ENCODE measurements at regions not wholly inside any gene's neighbourhood (a gene's known extent, or its start where the extent isn't known, plus 50 kb on each side); places are given as distances from the start of the nearest gene placed in this dataset.
"Not testable (repeated sequence)": the region's sequence is repeated elsewhere in the genome, so short reads cannot be mapped to it uniquely, and the experiment has no call there.

DNA sequence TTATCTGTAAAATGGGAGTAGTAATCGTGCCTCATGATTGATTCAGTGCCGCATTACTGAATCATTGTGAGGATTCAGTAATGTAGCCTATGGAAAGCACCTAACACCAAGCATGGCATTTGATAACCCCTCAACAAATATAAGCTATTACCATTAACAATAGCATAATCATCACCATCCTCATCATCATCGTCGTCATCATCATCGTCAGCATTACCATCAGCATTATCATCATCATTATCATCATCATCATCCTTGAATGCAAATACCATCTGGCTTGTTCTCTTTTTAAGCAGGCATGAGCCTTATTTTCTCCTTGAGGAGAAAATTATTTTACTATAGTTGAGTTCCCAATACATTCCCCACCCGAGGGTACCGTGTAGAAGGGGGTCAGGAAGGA lies 115.4 kb upstream of the PTPRG start:
- DNase-seq, result no peak

DNA sequence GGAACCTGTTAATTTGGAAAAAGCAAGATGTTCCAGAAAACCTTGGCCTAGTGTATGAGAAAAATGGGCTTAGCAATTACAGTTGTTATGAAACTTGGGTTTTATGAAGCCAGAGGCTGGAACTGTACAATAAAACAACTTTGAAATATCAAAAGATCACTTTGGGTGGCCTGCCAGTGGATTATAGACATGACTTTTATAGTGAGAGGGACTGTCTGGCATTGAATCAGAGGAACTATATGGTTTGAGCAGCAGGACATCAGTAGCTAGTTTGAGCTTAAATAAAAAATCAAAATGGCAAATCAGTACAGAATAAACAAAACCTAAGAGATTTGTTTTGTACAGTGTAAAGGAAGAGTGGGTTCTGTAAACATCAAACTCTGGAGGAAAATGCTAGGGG lies 115.0 kb upstream of the PTPRG start:
- DNase-seq, result no peak

DNA sequence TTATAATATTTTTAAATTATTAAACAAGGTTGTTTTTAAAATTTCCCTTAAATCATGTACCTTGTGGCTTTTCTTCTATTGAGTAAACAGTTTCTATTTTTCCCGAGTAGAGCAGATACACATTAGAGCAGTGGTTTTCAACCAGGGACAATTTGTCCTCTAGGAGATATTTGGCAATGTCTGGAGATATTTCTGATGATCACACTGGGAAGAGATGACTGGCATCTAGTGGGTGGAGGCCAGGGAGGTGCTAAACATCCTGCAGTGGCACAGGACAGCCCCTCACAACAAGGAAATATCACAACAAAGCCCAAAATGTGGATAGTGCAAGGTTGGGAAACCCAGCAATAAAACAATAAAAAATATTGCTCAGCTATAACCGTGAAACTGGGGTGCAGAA lies 113.0 kb upstream of the PTPRG start:
- DNase-seq, result no peak

DNA sequence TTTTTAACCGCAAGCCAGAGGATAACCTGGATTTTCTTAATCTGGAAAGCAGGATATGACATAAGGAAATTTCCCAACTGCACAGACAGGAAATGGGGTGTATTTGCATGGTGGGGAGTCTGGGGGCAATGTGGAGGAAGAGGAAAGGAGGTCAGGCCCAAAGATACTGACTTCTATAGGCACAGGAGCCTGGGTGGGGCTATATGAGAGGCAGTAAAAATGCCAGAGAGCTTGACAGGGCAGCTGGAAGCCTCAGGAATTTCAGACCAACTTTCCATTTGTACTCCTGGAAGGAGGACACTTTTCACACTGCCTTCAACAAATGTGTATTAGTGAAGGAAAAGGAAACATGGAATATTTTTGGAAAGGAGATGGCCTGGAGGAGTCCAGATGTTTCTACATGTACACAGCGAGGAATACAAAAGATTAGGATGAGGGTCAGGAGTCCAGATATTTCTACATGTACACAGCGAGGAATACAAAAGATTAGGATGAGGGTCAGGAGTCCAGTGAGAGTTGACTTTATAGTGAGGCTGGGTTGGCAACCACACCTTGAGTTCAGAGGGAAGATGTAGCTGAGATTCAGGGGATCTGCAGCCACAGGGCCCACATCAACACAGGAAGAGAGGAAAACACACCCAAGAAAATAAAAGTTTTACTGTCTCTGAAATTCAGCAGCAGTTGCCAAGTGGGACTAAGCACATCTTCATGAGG lies 111.9 kb upstream of the PTPRG start:
- DNase-seq, result no peak

DNA sequence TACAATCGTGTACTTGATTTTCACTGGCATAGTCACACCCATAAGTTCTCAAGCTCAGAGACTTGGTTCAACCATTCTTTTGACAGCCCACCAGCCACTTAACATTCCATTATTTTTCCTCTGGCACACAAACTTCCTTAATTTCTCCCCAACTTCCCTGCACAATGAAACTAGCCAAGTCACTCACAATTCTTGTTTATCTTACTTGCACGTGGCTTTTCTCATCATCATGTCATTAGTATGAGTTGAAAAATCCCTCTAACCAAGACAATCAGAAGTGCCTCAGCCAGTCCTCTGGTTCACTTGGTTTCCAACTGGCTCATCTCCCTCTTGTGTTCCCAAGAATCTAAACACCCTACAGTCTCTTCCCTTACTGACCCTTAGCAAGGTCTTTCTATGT lies 110.5 kb upstream of the PTPRG start:
- no peak for DNase-seq

DNA sequence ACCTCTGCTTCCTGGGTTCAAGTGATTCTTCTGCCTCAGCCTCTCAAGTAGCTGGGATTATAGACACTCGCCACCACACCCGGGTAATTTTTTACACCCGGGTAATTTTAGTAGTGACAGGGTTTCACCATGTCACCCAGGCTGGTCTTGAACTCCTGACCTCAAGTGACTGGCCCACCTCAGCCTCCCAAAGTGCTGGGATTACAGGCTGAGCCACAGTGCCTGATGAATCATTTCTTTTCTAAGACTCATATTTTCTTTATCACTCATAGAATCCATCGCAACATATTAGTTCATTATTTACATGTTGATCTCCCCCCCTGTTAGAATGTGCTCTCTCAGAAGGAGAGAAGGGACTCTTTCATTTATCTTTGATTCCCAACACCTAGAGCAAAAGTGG lies 109.5 kb upstream of the PTPRG start:
- no peak for DNase-seq

DNA sequence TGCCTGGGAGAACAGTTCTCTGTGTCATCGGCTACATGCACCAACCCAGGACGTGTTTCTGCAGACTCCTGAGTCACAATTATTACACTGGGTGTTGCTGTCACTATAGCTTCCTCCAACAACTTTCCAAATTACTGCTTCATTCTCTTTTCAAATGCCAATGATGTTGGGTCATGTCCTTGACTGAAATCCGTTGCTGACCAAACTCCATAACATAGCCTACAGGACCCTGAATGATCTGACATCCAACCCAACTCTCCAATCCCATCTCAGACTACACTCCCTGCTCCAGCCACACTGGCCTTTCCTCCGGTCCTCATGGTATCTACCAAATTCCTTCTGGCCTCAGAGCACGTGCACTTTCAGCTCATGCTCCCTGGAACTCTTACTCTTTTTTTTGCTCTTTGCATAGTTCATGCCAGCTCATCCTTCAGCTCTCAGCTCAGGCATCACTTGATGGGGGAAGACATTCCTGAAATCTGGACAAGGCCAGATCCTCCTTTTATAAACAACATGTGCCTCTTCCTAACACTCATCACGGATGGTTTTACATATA lies 108.8 kb upstream of the PTPRG start:
- DNase-seq, result no peak

DNA sequence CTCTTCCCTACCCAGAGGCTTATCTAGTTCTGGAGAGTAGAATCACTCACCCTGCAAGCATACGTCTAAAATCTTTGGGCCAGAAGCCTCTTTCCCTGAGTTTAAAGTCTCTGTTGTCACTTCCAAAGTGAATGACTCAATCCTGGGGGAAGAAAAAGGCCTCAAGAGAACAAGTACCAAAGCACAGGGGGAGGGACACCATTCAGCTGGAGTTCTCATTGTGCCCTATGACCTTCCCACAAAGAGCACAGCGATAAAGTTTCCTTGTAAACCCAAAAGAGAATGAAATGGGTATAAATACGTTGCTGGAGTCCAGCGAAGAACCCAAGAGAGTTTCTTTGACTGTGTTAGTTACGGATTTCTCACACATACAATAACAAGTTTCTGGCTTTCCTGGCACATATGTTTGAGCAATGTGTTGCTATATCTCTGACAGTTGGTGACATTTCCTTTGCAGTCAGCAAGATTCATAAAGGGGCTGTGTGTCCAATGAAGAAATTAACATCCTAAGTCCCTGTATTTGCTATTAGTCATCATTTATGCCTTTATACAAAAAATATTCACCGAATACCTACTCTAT lies 107.3 kb upstream of the PTPRG start:
- no peak for DNase-seq

DNA sequence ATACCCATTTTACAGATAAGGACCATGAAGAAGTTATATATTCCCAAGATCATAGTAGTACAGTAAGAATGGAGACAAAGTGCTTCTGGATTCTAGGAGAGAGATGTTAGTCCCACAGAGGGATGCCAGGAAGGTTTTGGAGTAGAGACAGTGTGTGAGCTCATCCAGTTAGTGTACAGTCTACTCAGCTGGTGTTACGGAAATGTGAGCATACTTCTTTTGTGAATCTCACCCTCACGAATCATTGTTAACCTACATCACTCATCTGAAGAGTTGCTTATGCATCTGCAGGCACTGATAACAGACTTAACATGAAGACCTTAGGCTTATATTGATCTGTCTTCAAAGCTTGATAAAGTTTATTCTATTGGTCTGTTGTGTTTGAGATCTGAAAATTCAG lies 106.6 kb upstream of the PTPRG start:
- DNase-seq, result no peak

DNA sequence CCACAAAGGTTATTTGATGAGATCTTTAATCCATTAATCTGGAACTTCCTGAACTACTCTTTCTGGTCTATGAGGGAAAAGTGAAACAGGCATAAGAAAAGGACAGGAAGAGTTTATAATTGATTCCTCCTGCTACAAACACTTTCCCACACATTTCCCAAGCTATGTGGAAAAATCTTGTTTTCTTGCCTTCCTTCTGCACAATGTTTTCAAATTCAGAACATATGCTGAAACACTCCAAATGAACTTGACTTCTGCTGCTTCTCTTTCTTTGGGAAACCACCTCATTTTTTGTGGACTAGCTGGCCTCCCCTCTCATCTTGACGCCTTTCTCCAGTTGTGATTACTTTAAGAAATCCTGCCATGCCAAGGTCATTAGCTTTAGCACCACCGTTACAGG lies 100.7 kb upstream of the PTPRG start:
- no peak for DNase-seq

DNA sequence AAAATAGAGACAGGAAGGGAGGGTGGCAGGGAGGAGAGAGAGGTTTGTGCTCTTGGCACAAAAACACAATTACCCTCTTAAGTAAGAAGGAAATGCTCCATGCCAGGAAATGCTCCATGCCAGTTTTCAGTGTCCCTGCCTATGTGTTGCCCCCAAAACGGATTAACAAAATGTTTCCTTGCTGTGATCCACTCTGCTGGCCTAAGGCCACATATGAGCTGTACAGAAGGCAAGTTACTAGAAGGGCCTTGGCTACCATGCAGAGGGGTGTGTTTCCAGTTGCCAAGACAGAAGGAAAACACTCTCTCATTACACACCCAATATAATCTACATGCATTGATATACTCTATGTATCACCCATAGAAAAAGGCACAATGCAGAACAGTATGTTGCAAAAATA lies 98.2 kb upstream of the PTPRG start:
- no peak for DNase-seq

DNA sequence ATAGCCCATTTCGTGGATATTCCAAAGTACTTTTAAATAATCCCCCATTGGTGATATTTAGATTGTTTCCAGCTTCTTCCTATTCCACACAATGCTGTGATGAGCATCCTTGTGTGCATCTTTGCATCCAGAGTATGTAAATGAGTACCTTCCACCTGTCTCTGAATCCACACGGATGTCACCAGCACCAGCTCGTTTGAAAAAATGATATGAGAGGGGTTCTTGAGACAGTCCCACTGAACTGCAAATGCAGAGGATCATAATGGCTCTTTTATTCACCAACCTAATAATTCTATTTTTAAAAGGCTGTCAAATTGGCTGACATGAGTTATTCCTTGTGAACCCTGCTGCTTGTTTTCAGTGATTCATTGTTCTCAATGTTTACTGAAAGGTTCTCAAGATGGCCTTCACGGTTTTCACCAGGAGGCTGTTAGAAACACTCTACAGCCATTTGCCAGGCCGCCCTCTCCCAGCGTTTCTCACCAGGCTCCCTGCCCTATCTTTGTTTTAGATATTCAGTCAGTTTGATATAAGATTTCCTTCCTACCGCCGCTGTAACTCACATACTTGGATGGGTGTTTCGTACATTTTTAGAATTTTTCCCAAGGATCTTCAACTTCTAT lies 96.7 kb upstream of the PTPRG start:
- DNase-seq, result no peak

DNA sequence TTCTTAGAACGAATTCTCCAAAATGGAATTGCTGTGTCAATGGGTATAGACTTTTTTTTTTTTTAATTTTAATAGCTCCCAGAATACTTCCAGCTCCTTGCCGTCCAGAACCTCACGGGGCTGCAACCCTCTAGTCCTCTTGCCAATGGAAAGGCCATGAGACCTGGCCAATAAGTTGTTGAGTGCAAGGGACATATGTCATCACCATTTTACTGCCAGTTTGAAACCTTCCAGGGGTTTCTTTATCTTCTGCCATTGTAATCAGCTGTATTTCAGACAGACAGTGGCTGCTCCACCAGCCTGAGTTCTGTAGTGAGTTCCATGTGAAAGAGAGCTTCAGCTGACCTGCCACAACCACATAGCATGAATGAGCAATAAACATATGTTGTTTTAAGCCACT lies 95.0 kb upstream of the PTPRG start:
- no peak for DNase-seq

DNA sequence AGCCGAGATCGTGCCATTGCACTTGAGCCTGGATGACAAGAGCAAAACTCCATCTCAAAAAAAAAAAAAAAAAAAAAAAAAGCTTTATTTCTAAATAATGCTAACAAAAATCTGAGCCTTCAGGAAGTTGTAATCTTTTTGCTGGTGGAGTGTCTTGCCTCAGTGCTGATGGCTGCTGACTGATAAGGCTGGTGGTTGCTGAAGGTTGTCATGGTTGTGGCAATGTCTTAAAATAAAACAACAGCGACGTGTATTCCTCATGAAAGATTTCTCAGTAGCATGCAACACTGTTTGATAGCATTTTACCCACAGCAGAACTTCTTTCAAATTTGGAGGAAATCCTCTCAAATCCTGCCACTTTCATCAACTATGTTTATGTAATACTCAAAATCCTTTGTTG lies 77.4 kb upstream of the PTPRG start:
- no peak for DNase-seq

DNA sequence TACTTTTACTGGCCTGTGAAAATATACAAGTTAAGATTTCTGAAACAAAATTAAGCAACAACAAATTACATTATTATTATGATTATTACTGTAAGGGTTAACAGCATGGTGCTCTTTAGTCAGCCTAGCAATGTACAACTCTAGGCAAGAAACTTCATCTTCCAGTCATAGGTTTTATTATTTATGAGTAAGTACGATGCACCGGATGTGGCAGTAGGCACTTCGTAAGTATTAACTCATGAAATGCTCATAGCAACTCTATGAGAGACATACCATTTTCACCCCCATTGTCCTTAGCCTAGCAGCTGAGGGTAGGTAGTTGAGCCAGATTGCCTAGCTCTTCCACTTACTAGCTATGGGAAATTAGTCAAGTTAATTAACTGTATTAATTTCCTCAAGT lies 68.0 kb upstream of the PTPRG start:
- DNase-seq, result no peak

DNA sequence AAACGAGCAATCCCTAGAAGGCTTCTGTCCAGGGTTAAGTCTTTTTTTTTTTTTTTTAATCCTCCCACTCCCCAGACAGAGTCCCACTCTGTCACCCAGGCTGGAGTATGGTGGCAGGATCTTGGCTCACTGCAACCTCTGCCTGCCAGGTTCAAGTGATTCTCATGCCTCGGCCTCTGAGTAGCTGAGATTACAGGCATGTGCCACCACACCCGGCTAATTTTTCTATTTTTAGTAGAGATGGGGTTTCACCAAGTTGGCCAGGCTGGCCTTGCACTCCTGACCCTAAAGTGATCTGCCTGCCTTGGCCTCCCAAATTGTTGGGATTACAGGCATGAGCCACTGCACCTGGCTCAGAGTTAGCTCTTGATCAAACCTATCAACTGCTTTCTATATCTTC lies 67.1 kb upstream of the PTPRG start:
- not testable (repeated sequence) for DNase-seq

DNA sequence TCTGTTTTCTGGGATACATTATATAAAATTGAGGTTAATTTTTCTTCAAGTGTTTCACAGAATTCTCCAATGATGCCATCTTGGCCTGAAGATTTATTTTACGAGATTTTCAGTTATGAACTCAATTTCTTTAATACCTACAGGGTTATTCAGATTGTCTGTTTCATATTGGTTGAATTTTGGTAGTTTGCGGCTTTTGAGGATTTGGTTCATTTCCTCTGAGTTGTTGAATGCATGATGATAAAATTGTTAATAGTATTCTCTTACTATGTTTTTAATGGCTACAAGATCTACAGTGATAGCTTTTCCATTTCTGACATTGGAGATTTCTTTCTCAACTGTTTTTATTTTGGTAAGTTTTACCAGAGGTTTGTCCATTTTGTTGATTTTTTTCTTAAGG lies 63.9 kb upstream of the PTPRG start:
- DNase-seq, result no peak

DNA sequence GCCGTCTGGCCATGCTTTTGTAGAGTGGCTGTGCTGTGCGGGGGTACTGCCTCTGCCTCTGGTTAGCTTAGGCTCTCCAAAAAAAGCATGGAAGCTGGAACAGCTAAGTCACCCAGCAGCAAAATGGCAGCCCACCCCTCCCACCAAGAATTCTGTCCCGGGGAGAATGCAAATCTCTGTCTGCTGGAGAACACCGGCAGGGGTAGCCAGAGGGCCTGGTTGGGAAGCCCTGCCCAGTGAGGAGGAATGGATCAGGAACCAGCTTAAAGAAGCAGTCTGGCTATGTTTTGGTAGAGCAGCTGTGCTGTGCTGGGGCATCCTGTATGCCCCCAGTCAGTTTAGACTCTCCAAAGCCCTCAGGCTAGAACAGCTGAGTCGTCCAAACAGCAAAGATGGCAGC lies 56.2 kb upstream of the PTPRG start:
- DNase-seq, result no peak

DNA sequence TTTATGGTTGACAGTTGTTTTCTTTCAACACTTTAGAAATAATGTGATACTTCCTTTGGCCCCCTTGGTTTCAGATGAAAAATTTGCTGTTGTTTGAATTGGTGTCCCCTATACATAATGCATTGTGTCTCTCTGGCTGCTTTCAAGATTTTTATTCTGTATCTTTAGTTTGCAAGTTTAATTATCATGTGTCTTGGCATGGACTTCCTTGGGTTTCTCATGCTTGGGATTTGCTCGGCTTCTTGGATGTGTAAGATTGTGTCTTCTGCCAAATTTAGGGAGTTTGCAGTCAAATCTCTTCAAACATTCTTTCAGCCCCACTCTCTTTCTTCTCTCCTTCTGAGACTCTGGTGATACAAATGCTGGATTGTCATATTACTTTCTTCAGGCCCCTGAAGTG lies 53.4 kb upstream of the PTPRG start:
- no peak for DNase-seq

Data from MV-4-11 (cell line).